Stimulated activated CD4-positive, alpha-beta T cell treated with anti-CD3 and anti-CD28 coated beads, Interleukin-15, amount 100 ng/mL, for 1 hour (primary cell): ENCODE measurements at regions not wholly inside any gene's neighbourhood (a gene's known extent, or its start where the extent isn't known, plus 50 kb on each side); places are given as distances from the start of the nearest gene placed in this dataset.
A peak's percentile ranks its signal among the peaks of the same experiment; 100 is the strongest.

Experiments used
- DNase-seq, 2 donors: peaks; one replicate each; pipeline ENCODE4 v3.0.0-alpha.2; 2020; ENCODE audit warnings: low read depth in 1 of 2, low spot score in 1 of 2

DNA sequence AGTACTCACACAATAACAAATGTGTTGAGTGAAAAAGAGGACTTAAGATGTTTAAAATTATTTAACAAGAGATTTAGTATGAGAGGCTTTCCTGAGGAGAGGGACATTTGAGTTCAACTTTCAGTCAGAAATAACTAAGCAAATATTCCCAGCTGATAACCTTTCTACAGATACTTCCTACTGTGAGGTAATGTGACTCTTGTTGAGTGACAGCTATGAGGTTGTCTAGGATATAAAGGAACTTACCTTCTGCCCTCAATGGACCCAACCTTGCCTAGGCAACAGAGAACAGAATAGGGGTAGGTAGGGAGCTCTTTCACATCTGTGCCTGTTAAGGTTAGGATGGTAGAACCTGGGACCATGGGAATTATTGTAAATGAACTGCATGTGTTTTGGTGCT is 54.7 kb downstream of the GLUD2 start:
- DNase-seq = no peak

DNA sequence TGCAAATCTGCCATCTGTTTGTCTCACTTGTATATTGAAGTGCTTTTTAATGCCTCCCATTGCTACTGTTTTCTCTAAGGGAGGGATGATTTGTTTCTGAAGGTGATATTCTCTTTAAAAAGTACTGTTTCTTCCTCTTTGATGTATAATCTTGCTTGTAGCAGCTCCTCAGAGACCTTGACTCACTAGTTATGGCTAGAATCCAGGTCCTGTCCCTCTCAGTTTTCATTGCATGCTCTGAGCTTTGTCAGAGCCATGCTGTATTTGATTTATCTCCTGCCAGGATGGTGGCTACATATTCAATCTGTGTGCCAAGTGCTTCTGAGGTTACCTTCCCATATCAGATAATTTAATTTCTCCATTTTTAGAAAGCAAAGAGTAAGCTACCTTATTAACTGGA is 56.0 kb downstream of the GLUD2 start:
- no peak for DNase-seq

DNA sequence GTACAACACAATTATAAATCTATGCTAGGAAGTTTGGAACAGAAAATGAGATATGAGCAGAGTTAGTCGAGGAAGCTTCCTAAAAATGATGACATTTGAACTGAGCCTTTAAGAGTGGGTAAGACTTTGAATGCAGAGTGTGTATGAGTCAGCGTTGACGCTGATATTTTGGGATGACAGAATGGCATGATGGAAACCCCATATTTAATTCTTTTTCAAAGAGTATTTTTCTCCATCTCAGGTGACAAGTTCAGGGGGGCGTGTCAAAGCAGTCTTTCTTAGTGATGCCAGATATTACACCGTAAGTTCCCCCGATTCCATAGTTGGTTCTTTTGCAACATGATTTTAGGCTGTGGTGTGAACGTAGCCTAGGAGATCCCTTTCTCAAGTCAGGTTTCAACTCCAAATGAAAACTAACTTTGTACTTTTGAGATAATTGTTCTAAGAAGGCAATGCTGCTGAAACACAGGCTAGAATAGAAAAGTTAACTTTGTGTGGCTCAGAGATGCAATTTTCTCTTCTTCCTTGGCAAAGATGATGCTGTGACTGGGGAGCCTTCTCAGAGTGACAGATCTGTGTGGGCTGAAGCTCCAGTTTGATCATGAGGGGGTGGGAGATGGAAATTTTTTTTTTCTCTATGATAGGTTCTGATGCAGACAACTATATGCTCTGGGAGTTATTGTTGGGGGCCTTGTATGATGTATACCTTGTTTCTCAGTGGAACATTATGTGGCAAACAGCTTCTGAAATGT is 59.2 kb downstream of the GLUD2 start:
- no peak for DNase-seq

DNA sequence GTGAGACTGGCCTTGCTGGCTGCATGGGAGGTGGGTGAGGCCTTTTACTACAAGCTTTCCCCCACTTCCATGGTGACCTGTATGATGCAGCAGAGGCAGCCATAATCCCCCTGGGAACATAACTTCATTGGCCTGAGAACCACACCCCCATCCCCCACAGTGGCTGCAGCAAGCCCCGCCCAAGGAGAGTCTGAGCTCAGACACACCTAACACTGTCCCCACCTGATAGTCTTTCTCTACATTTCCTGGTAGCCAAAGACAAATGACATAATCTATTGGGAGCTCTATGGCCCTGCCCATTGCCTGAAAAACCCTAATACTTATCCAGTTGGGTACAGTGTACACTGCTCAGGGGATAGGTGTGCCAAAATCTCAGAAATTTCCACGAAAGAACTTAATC is 62.6 kb downstream of the GLUD2 start:
- DNase-seq = no peak

DNA sequence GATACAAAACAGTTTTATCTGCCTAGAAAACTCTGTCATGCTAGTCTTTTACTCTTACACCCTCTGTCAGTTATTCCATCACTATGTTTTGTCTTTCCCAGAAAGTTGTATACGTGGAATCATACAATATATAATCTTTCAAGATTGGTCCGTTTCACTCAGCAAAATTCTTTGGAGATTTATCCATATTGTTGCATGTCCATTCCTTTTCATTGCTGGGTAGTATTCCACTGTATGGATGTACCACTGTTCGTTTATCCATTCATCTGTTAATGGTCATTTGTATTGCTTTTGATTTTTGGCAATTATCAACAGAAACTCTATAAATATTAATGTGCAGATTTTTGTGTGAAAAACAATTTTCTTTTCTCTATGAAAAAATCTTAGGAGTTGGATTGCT is 63.1 kb downstream of the GLUD2 start:
- no peak for DNase-seq

DNA sequence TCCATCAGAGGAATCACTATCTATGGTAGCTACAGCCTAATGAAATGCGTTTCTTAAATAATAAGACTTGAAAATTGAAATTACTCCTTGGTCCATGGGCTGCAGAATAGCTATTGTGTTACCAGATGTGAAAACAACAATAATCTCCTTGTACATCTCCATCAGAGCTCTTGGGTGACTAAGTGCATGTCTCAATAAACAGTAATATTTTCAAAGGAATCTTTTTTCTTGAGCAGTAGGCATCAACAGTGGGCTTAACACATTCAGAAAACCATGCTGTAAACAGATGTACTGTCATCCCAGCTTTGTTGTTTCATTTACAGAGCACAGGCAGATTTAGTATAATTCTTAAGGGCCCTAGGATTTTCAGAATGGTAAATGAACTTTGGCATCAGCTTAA is 67.3 kb downstream of the GLUD2 start:
- no peak for DNase-seq

DNA sequence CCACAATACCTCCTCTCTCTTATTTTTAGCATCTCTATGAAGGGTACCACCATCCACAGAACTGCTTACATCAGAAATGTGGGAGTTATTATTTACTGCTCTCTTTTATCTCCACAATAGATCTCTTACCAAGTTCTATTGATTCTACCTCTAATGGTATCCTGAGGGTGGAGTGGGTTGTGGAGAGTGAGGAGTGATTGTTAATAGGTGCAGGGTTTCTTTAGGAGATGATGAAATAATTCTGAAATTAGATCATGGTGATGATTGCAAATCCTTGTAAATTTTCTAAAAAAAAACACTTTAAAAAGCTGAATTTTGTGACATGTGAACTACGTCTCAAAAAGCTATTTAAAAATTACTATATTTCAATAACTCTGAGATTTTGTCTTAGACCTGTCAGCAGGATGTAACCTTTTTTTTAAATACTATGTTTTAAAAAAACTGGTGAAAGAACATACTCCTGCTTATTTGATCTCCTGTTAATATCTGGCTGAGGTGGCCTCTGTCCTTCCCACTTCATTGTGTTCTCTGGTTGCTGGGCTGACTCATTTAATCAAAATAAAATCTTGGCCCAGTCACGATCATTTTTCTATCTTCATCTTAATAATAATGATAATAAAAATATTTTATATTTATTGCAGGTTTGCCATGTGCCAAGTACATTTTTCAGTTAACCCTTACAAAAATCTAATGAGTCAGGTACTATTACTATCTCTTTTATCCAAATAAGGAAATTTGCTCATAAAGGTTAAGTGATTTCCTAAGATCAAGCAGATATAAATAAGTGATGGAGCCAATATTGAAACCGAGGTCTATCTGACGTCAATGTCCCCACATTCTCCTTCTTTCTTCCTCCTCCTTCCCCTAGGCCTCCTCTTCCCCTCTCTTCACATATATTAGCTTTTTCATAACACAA is 73.5 kb downstream of the GLUD2 start:
- no peak for DNase-seq

DNA sequence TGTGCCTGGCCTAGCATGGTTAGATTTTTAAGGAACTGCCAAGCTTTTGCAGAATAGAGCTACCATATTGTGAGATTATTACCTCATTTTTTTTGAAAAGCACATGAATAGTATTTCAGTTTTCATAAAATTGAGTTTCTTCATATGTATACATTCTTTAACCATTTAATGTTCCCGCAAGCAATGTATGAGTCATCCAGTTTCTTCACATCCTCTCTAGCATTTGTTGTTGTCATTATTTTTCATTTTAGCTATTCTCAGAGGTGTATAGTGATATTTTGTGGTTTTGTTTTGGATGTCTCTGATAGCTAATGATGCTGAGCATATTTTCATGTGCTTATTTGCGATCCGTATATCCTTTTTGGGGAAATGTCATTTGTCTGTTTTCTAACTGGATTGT is 74.9 kb downstream of the GLUD2 start:
- no peak for DNase-seq

DNA sequence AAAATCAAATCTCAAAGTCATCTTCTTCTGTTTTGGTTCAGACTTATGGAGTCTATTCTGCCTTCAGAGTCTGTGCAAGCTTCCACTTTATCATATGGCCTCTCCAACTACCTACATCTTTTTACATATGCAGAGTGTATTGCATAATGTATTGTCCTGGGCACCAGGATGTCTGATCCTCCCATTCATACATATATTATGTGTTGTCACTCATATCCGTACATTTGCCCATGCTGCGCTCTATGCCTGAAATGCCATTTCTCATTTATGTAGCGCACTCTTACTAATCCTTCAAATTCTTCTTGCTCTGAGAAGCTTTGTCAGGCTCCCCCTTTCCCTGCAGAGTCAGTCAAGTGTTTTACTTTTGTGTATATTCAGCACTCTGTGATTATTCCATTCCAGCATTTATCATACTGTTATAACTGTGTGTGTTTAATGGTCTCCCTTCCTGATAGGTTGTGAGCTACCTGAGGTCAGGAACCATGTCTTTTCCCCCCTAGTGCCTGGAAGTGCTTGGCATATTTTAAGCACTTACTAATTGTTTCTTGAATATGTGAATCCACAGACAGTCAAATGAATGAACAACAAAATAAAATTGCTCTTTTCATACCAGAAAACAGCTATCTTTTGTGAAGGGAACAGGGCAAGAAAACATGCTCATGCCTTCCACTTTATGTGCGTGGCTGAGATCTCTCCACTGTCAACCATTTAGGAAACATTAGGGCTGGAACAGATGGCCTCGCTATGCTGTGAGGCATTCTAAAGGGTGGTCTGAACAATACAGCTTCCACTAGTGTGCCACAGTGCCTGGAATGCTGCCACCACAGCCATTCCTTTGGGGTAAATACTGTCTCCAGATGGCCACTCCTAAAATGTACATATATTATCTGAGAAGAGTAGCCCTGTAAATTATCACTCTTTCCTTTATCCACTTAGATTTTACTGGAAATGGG is 81.8 kb downstream of the GLUD2 start:
- DNase-seq = no peak

DNA sequence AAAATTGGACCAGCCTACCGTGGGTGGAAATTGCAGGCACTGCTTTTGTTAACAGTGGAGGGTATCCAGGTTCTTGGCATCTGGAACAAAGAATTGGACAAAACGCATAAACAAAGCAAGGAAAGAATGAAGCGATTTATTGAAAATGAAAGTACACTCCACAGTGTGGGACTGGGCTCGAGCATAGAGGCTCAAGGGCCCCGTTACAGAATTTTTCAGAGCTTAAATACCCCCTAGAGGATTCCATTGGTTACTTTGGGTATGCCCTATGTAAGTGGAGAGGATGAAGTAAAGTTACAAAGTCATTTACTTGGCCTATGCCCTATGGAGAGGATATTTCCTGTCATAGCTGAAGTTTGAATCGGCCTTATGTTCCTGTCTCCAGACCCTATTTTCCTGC is 85.3 kb downstream of the GLUD2 start:
- DNase-seq = no peak

DNA sequence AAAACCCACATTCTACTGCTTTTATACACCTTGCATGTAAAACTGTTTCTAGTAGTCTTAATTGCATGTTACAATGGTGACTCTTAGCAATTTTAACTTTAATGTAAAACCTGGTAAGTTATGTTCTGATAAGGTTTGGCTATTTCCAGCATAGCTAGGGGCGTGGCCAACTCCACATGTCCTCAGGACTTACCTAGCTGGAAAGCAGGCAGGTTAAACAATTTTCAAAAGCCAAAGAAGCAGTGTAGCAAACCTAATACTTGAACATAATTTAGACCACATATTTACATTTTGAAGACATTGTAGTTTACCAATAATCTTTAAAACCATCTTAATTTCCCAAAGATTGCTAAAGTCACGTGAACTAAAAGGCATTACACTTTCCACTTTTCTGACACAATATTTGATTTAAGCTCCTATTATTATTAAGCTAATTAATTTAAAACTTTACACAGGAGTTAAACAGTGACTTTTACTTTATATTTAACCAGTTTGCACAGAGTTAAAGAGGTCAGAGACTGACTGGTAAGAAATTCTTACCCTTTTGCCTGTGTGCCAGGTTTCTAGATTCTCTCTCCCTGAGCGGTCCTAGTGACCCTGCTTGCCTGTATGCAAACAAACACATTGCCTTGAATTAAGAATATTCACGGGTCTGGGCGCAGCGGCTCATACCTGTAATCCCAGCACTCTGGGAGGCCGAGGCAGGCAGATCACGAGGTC is 88.2 kb downstream of the GLUD2 start:
- no peak for DNase-seq

DNA sequence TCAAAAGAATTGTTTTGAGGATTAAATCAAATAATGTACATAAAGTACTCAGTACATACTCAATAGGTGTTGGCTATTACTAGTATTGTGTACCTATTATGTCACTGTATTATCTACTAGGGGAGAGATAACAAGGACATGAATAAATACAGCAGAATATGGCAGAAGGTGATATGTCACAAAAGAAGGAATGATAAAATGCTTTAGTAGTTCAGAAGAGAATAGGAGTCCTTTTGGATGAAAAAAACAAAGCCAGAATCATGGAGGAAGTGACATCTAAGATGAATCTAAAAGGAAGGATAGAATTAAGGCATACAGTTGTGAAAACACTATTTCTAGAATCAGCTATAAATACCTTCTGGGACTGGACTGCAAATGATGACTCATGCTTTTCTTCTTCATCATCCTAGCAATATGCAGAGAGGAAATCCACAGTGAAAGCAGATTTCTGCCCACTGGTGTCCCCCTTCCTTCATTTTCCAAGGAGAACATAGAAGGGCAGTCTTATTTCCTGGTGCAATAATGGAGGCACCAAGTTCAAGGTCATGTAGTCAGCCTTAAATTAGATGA is 98.7 kb downstream of the GLUD2 start:
- no peak for DNase-seq

DNA sequence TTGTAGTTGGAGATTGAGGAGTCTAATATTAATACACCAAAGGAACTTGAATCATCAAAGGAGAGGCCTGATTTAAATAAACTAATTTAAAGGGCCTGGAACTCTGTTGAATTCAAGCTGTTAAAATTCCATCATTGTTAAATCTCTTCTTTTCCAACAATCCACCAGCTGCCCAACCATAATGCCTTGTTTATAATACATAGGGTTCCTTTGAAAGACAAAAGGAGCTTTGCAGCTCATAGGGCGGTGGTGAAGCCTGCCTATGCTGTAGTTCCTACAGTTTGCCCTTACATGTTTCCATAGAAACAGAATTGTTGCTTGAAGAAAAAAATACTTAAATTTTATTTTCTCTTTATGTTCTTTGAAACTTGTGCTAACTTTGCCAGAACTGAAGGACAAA is 102.8 kb downstream of the GLUD2 start:
- no peak for DNase-seq

DNA sequence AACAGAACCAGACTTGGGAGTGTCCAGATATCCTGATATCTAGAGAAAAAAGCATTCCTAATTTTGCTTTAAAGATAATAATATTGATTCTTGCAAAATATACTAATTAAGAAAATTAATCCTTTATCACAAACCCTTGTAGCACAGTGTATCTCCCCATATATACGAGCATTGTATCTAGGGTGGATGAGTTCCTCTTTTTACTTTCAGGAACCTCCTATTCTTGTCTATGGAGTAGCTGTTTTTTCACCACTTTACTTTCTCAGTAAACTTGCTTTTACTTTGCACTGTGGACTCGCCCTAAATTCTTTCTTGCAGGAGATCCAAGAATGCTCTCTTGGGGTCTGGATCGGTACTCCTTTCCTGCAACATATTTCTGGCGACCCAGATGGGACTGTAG is 103.9 kb downstream of the GLUD2 start:
- DNase-seq = no peak

DNA sequence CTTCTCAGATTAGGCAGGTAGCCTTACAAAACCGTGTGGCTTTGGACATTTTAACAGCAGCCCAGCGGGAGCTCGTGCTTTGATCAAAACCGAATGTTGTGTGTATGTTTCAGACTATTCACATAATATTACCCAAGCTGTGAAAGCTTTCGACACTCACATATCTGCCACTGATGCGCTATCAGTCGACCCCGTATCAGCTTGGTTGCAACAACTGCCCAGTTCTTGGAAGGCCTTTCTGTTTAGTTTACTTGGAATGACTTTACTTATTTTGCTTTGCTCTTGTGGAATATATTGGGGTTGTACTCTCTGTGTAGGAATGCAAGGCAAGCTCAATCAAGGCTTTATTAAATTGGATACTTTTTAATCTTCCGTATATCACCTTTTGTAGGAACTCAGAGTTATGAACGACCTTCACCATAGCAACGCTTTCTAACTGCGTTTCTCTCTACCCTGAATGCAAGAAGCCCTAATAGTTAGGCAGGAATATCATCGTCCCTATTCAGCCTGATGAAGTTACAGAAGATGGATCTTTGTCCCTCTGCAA is 107.5 kb downstream of the GLUD2 start:
- DNase-seq = no peak

DNA sequence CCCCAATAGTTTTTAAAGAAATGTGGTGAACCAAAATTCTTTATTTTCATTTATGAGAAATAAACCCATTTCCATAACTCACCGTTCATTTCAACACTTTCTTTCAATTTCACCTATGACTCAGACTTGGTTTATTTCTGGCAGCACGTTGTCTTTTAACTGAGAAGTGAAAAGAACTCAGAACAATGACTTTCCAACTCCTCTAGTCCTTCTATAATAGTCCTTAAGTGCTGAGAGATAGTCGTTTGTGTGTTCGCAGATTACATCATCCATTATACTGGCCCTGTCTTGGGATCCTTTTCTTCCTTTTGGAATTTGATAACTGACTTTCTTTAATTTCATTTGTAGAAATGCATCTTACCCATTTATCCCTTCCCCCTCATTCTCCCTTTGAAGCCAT is 113.6 kb downstream of the GLUD2 start:
- no peak for DNase-seq

DNA sequence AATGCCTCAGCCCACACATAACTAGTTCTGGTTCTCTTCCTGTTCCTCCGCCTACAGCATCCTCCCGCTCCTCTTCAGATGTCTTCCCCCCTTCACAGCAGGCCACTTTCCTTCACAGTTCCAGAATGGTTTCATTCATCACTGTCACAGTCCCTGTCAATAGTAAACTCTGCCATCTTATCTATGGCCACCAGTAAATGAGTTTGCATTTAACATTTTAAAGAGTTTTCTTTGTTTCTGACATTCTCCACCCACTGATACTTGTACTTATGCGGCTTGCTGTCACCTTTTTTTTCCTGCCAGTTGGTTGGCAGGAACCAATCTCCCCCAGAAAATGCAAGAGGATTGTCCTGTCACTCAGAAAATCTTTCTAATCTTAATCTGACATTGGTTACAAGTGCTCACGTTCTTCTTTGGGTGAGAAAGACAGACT is 114.1 kb downstream of the GLUD2 start:
- peak in 1 of 2 donors; percentile 1 for DNase-seq

DNA sequence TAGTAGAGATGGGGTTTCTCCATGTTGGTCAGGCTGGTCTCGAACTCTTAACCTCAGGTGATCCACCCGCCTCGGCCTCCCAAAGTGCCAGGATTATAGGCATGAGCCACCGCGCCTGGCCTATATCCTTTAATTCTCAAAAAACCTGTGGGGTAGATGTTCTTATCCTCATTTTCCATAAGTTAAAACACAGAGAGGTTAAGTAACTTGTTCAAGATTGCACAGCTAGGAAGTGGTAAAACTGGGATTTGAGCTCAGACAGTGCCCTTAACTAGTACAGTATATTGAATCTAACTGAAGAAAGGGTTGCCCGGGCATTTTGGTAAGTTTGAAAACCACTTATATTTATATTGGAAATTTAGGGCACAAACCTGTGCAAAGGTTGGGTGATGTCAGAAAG is 116.0 kb downstream of the GLUD2 start:
- no peak for DNase-seq

DNA sequence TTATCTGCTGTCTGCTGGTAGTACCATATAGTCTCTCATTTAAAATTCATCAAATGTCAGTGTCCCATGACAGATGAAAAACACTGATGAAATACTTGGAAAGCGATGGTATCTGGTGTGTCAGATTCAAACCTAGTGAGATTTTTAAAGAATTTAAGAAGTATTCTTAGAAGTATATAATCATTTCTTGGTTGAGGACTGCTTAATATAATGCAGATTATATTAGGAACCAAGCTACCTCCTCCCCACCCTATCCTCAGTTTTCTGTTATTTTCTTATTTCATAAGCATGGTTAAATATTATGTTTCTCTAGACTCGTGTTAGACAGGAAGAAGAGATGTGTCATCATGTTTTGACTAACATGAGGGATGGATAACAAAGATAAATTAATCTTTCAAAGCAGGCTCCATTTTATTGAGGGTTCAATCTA is 118.5 kb downstream of the GLUD2 start:
- no peak for DNase-seq
